GM13977 (cell line): ENCODE measurements at regions not wholly inside any gene's neighbourhood (a gene's known extent, or its start where the extent isn't known, plus 50 kb on each side); places are given as distances from the start of the nearest gene placed in this dataset.

Experiments
- DNase-seq: peaks from one replicate; pipeline ENCODE4 v3.0.0; 2012; ENCODE audit warnings: low spot score
- in situ Hi-C: fragments of 300-500 bp; cut with MboI; formaldehyde crosslinking; loops from one replicate; pipeline ENCODE4 v1.12.0; 2022; ENCODE audit warnings: low sequenced_read_pairs, low pct_unique_long_range_greater_than_20kb, mixed read lengths, inconsistent platforms; ENCODE audit not compliant: unreplicated experiment
- TF ChIP-seq, protein P1 (sequence below): IDR thresholded peaks from 2 replicates; pipeline ENCODE4 v1.5.1; 2012; ENCODE audit warnings: mild to moderate bottlenecking, control low read depth; ENCODE audit not compliant: insufficient read depth; ENCODE audit errors: extremely low read depth, missing control alignments

DNA sequence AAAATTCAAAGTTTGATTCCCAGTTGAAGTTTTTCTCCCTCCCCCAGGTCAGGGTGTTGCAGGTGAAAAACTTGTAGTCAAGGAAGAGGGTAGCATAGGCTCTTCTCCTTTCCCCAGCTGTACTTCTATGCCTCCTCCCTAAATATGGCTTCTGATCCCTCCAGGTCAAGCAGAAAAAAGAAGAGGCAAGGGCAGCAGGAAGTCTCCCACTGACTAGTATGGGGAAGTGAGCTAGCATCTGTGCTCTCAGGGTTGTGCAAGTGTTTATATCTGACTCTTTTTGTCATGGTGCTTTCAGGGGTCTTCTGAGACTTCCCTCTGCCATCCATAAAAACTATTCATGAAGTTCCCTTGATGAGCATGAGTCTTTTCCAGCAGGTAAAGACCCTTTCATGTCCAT lies 76.0 kb downstream of the ATPSCKMT start:
- in situ Hi-C loops, result no loop called here
- DNase-seq, result no peak

GRCh38 chr5:10172247-10172646 lies 77.4 kb downstream of the ATPSCKMT start:
- no peak for DNase-seq
- TF ChIP-seq, protein P1, sequence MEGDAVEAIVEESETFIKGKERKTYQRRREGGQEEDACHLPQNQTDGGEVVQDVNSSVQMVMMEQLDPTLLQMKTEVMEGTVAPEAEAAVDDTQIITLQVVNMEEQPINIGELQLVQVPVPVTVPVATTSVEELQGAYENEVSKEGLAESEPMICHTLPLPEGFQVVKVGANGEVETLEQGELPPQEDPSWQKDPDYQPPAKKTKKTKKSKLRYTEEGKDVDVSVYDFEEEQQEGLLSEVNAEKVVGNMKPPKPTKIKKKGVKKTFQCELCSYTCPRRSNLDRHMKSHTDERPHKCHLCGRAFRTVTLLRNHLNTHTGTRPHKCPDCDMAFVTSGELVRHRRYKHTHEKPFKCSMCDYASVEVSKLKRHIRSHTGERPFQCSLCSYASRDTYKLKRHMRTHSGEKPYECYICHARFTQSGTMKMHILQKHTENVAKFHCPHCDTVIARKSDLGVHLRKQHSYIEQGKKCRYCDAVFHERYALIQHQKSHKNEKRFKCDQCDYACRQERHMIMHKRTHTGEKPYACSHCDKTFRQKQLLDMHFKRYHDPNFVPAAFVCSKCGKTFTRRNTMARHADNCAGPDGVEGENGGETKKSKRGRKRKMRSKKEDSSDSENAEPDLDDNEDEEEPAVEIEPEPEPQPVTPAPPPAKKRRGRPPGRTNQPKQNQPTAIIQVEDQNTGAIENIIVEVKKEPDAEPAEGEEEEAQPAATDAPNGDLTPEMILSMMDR, result no peak
- in situ Hi-C loops, result no loop called here

More for the DNA sequence above, 76.0 kb downstream of the ATPSCKMT start:
- TF ChIP-seq, protein P1, result no peak

DNA sequence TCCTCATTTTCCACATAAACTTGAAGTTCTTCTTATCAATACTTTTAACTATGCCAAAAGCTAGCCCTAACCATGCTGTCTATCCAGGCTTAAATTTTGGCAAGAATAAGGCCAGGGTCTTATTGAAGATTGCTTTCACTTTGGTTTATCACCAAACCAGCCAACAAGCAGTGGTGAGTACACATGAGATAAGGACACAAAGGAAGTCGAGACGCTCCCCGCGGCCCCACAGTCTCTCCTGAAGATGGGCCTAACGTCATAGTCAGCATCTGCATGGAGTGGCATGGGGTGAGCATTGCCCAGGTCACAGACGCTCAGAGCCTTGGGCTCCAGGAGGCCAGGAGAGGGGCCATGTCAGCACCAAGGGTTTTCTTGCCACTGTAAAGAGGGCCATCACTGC lies 80.3 kb downstream of the ATPSCKMT start:
- TF ChIP-seq, protein P1, result no peak
- in situ Hi-C loops, result no loop called here
- DNase-seq, result no peak

GRCh38 chr5:10168254-10168653 lies 81.4 kb downstream of the ATPSCKMT start:
- TF ChIP-seq, protein P1, result no peak
- in situ Hi-C loops, result no loop called here
- DNase-seq, result no peak

DNA sequence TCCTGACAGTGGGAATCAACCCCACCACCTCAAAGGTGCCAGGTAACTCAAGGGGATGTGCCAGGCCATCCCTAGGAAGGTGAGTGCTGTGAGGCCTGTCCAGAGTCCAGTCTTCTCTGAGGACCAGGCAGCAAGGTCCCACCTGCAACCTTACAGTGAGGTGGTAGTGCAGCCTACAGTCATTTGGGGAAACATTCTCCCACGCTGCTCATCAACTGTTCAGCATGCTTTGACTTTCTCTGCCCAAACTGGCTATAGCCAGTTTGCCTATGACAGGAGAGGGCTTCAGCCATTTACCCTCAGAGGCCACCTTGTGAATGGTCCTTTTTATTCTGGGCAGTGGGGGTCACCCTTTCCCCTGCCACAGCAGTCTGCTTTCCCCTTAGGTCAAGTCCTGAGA lies 81.9 kb downstream of the ATPSCKMT start:
- in situ Hi-C loops, result no loop called here
- TF ChIP-seq, protein P1, result peak; percentile 6
- no peak for DNase-seq

DNA sequence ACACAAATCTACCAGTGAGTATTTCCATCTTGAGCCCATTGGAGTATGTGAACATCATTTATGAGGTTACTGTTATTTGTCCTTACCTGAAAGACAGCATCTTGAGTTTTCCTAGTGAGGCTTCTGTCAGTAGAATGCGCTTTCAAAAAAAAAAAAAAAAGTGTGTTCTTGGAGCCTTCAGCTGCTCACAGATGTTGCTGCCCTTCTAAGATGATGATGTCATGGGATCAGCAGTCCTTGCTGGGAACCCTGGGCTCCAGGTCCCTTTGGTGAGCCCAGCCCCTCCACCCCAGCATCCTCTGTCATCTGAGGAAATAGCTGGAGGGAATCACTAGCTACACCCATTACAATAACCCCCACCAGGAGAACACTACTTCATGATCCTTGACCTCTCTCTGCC lies 83.3 kb downstream of the ATPSCKMT start:
- TF ChIP-seq, protein P1, result no peak
- no peak for DNase-seq
- in situ Hi-C loops, result no loop called here

GRCh38 chr5:10162468-10162867 lies 87.2 kb downstream of the ATPSCKMT start:
- DNase-seq, result no peak
- in situ Hi-C loops, result no loop called here
- TF ChIP-seq, protein P1, result no peak
